ENCODE measurements at regions not wholly inside any gene's neighbourhood (a gene's known extent, or its start where the extent isn't known, plus 50 kb on each side); places are given as distances from the start of the nearest gene placed in this dataset.

GRCh38 chr16:48960830-48961229 is 320.8 kb downstream of the CBLN1 start:
- H3K27me3 ChIP-seq (ENCODE audit: insufficient read depth, low read length), result no peaks in the 10 kb centered on the region
- H3K4me1 ChIP-seq (ENCODE audit: insufficient read depth, low read length), result peaks cover 22% of the 10 kb centered on the region
- no peaks in the 10 kb centered on the region for H4K20me1 ChIP-seq (ENCODE audit: insufficient read depth, low read length)
- H2AFZ ChIP-seq (ENCODE audit: low read length), result no peak overlapping the region
- no peak overlapping the region for H3K4me2 ChIP-seq (ENCODE audit: insufficient read depth, low read length)
- H3K27ac ChIP-seq (ENCODE audit: low read depth, low read length), result no peak overlapping the region
- no peak for DNase-seq (ENCODE audit: insufficient read length, low spot score, missing footprints)
- no peaks in the 10 kb centered on the region for H3K9me3 ChIP-seq (ENCODE audit: low read depth, low read length)
- TF ChIP-seq CTCF (IDR thresholded peaks at IDR 0.05; ENCODE audit: extremely low read depth, low read depth, low read length), result no peak
- no peak overlapping the region for H3K4me3 ChIP-seq (ENCODE audit: insufficient read depth, low read length)
- no peaks in the 10 kb centered on the region for H3K79me2 ChIP-seq (ENCODE audit: insufficient read depth, low read length)
- no peaks in the 10 kb centered on the region for H3K36me3 ChIP-seq (ENCODE audit: insufficient read depth, low read length)

- no peak for TF ChIP-seq CTCF (IDR thresholded peaks at IDR 0.05; ENCODE audit: extremely low read depth, low read depth, low read length)
- Histone ChIP-seq H3K27me3 (ENCODE audit: insufficient read depth, low read length) (no peaks in the 10 kb centered on the region), H3K27ac (ENCODE audit: low read depth, low read length) (no peak overlapping the region), H4K20me1 (ENCODE audit: insufficient read depth, low read length) (no peaks in the 10 kb centered on the region), H3K9me3 (ENCODE audit: low read depth, low read length) (no peaks in the 10 kb centered on the region), H3K4me1 (ENCODE audit: insufficient read depth, low read length) (peaks cover 13% of the 10 kb centered on the region), H3K36me3 (ENCODE audit: insufficient read depth, low read length) (no peaks in the 10 kb centered on the region), H3K4me3 (ENCODE audit: insufficient read depth, low read length) (no peak overlapping the region), H2AFZ (ENCODE audit: low read length) (no peak overlapping the region), H3K4me2 (ENCODE audit: insufficient read depth, low read length) (no peak overlapping the region), H3K79me2 (ENCODE audit: insufficient read depth, low read length) (no peaks in the 10 kb centered on the region)
- DNase-seq (ENCODE audit: insufficient read length, low spot score, missing footprints), result no peak
Observed at GRCh38 chr16:48959747-48960146, 321.9 kb downstream of the CBLN1 start.

GRCh38 chr16:48959204-48959603 is 322.4 kb downstream of the CBLN1 start:
- Histone ChIP-seq H3K4me1 (ENCODE audit: insufficient read depth, low read length) (peaks cover 9% of the 10 kb centered on the region), H3K4me2 (ENCODE audit: insufficient read depth, low read length) (no peak overlapping the region), H3K27me3 (ENCODE audit: insufficient read depth, low read length) (no peaks in the 10 kb centered on the region), H3K36me3 (ENCODE audit: insufficient read depth, low read length) (no peaks in the 10 kb centered on the region), H3K4me3 (ENCODE audit: insufficient read depth, low read length) (no peak overlapping the region), H3K9me3 (ENCODE audit: low read depth, low read length) (no peaks in the 10 kb centered on the region), H4K20me1 (ENCODE audit: insufficient read depth, low read length) (no peaks in the 10 kb centered on the region), H3K79me2 (ENCODE audit: insufficient read depth, low read length) (no peaks in the 10 kb centered on the region), H3K27ac (ENCODE audit: low read depth, low read length) (no peak overlapping the region), H2AFZ (ENCODE audit: low read length) (no peak overlapping the region)
- TF ChIP-seq CTCF (IDR thresholded peaks at IDR 0.05; ENCODE audit: extremely low read depth, low read depth, low read length), result no peak
- DNase-seq (ENCODE audit: insufficient read length, low spot score, missing footprints), result no peak

- H3K27me3 ChIP-seq (ENCODE audit: insufficient read depth, low read length), result no peaks in the 10 kb centered on the region
- no peaks in the 10 kb centered on the region for H4K20me1 ChIP-seq (ENCODE audit: insufficient read depth, low read length)
- H3K4me2 ChIP-seq (ENCODE audit: insufficient read depth, low read length), result no peak overlapping the region
- TF ChIP-seq CTCF (IDR thresholded peaks at IDR 0.05; ENCODE audit: extremely low read depth, low read depth, low read length), result no peak
- no peak overlapping the region for H2AFZ ChIP-seq (ENCODE audit: low read length)
- no peaks in the 10 kb centered on the region for H3K9me3 ChIP-seq (ENCODE audit: low read depth, low read length)
- no peak overlapping the region for H3K4me3 ChIP-seq (ENCODE audit: insufficient read depth, low read length)
- H3K27ac ChIP-seq (ENCODE audit: low read depth, low read length), result no peak overlapping the region
- DNase-seq (ENCODE audit: insufficient read length, low spot score, missing footprints), result no peak
- peaks cover 4% of the 10 kb centered on the region for H3K4me1 ChIP-seq (ENCODE audit: insufficient read depth, low read length)
- H3K36me3 ChIP-seq (ENCODE audit: insufficient read depth, low read length), result no peaks in the 10 kb centered on the region
- H3K79me2 ChIP-seq (ENCODE audit: insufficient read depth, low read length), result no peaks in the 10 kb centered on the region
Observed at GRCh38 chr16:48958681-48959080, 323.0 kb downstream of the CBLN1 start.
